Right renal pelvis (tissue), 4 donors: ENCODE measurements at regions not wholly inside any gene's neighbourhood (a gene's known extent, or its start where the extent isn't known, plus 50 kb on each side); places are given as distances from the start of the nearest gene placed in this dataset.

Experiments
- DNase-seq, 4 donors: peaks; one replicate each; pipeline ENCODE4 v3.0.0-alpha.2; 2013; ENCODE audit warnings: low read depth in 4 of 4, low spot score in 3 of 4, missing footprints in 1 of 4

DNA sequence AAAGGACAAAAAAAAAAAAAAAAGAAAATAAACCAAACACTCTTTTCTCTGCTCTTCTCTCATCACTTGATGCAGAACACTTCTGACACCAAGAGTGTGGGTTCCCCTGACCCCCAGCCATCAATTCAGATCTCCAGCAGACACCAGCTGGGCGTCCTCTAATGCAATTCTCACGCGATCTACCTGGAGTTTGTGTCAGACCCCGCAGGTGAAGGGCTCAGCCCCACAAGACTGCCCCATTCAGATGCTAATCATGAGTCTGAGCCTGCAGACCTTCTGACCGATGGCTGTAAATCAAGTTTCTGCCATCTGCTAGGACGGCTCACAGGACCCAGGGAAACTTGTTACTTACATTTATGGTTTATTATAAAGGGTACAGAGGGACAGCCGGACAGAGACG is 133.6 kb upstream of the C1orf174 start:
- DNase-seq, result no peak

DNA sequence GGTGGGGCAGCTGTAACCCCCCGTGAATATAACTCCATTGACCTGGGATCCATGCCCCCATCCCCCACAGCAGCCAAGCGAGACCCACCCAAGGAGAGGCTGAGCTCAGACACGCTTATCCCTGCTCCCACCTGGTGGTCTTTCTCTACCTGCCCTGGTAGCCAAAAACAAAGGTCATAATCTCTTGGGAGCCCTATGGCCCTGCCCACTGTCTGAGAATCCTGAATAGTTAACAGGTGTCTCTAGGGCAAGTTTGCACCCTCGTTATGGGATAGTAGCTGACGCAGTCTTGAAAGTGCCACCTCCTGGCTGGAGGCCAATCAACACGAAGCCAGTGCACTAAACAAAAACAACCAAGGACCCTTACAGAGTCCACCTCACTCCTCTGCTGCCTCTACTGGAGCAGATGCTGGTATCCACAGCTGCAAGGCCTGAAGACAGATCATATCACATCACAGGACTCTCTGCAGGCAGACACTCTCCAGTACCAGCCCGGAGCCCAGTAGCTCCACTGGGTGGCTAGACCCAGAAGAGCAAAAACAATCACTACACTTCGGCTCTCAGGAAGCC is 134.3 kb upstream of the C1orf174 start:
- DNase-seq, result no peak

DNA sequence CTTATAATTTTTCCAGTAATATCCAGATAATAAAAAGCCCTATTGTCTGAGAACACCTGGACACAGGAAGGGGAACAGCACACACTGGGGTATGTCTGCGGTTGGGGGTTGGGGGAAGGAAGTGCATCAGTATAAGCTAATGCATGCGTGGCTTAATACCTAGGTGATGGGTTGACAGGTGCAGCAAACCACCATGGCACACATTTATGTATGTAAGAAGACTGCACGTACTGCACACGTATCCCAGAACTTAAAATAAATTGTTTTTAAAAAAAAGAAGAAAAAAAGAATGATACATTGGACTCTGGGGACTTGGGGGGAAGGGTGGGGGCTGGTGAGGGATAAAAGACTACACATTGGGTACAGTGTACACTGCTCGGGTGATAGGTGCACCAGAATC is 144.9 kb upstream of the C1orf174 start:
- no peak for DNase-seq

DNA sequence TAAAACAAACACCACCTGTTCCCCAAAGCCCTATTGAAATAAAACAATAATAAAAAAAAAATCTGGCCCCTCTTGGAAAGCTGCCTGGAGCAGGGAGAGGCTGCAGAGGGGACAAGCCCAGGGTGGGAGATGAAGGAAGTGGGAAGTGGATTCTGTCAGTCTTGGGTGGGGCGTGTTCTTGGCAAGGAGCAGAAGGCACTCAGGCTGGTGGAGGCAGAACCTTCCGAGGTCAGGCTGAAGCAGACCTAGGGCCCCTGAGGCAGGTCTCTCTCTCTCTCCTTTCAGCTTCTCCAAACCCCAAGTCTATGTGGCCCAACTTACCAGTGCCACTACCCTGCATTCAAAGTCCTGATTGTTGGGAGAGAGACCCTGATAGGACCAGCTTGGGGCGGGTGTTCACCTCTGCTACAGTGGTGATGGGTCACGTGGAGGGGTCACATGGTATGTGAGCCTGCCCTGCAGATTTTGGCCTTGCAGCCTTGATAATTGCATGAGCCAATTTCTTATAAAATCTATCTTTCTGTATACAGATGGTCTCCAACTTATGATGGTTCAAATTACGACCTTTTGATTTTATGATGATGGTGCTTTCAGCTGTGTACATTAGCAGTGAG is 145.4 kb upstream of the C1orf174 start:
- DNase-seq, result no peak

DNA sequence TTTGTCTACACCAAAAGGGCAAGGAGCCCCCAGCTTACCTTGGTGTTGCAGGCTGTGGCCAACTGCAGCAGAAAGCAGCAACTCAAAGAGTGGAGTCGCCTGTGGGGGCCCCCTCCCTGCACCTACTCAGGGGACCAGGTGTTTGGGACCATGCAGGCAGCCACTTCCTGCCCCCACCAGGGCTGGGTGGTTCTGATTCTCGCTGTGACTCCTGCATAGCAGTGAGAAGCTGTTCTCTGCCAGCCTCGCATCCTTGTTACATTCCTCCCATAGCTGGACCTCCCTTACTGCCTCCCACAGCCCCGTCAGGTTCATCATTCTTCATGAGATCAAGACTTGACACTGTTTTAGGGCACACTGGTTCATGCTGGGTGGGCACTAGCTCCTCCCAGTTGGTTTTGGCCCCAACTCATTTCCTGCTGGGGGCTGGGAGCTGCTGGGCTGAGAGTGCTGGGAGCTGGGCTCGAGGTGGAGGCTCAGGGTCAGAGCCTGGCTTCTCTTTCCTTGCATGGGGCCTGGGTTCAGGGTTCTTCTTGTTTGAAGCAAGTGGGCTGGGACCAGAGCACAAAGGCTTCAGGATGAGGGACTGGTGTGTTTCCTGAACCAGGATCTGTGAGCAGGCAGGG is 146.9 kb upstream of the C1orf174 start:
- DNase-seq, result no peak

DNA sequence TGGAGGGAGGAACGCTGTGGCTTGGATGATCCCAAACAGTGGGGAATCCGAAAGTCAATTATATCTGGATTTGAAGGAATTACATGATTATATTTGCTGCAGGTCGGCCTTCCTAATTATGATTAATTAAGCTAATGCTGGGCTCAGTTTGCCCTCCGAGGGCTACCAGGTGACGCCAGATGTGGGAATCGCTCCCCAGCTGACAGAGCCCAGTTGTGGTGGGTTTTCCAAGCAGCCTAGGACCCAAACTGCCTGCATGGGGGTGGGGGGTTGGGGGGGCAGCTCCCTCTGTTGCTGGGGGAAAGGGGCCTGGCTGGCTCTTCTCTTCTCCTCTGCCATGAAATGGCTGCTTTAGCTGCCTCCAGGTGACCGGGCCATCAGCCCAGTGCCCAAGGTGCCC is 147.6 kb upstream of the C1orf174 start:
- DNase-seq, result no peak

DNA sequence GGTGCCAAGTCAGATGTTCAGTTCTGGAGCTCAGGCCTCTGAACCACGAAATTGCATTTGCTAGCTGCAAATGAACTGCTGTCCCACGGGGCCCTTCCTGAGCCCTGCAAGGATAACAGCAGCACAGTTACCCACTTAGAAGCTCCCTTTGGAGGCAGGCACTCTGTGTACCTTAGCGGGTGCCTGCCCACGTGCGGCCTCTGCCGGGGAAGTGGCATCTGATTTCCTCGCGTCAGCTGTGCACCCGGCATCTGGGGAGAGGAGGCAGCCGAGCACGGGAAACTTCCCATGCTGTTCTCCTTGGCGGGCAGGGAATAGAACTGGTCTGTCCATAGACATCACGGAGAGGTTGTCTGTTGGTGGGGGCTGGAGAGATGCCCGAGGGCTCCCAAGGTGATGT is 148.0 kb upstream of the C1orf174 start:
- no peak for DNase-seq

DNA sequence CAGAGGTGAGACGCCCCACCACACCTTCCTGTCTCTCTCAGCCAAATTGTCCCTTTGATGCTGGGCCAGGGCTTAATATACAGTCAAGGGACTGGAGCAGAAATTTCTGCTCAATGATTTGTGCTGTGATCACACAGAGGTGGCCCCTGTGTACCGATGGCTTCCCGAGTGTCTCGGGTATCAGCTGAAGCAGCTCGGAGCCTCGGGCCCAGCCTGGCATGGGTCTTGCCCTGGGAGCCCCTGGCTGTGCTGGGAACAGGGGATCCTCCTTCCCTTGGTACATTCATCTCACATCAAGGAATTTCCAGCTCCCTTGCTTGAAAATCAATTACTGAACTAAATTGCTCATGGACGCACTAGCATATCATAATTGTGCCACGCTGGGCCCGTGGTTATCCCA is 148.8 kb upstream of the C1orf174 start:
- no peak for DNase-seq

DNA sequence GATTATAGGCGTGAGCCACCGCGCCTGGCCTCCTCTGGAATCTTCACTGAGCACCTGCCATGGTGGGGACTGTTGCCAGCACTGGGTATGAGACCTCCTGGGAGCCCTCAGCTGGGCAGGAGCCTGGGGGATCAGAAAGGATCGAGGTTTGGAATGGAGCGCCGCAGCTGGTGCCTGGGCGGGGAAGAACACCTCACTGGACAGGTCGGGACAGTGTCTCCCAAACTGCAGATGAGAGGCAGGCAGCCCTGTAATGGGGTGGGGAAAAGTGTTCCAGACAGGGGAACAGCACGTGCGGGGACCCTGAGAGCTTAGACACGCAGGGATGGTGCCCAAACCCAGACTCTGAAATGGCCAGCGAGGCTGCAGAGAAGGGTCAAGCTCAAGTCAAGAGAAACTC is 150.9 kb upstream of the C1orf174 start:
- no peak for DNase-seq

DNA sequence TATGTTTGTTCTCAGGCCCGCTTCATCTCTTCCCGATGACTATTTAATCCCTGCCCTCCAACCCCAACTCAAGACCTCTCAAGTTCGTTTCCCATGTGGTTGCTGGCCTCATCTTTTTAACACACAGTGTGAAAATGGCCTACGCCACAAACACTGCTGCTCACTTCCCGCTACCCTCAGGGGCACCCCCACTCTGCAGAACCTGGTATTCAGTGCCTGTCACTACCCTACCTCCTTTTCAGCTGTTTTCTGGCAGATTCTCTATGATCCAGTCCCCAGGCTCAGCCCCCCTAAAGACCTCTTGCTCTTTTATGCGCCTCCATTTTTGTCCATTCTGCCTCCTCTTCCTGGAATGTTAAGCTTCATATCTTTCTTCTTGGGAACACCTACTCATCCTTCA is 152.6 kb upstream of the C1orf174 start:
- DNase-seq, result no peak

DNA sequence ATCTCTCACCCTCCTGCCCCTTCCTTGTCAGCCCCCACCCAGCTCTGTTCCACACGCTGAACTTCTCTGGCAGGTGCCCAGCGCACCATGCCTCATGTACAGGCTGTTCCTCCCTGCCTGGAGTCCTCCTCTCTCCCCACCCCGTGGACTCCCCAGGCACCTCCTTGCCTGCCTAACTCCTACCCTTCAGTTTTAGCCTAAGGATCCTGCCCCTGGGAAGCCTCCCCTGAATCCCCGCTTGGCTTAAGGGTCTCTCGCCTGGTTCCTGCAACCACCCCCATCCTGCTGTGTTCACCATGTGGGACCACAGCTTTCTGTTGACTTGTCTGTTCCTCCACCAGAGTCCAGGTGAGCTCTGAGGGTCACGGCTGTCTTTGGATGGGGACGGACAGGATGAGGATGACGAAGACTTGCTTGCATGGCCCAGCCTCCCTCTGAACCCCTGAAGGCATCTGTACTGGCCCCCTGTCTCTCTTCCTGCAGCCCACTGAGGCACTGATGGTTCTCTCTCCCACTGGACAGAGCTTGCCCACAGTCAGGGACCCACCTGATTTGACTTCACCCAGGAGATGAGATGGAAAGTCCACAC is 153.2 kb upstream of the C1orf174 start:
- no peak for DNase-seq

DNA sequence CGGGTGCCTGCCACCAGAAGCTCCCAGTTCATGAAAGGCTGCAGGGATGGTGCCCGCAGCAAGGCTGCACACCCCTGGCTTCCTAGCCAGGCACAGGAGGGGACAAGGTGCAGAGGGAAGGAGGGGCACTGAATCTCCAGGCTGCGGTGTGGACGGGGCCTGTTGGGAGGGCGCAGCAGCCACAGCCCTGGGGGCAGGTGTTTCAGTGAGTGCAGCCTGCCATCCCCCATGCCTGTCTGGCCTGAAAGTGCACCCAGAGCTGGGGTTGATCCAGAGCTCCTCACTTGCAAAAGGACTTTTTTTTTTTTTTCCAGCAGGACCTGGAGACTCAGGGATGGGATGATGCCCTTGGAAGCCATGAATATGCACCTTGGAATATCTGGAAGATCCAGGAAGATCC is 153.7 kb upstream of the C1orf174 start:
- DNase-seq, result no peak

DNA sequence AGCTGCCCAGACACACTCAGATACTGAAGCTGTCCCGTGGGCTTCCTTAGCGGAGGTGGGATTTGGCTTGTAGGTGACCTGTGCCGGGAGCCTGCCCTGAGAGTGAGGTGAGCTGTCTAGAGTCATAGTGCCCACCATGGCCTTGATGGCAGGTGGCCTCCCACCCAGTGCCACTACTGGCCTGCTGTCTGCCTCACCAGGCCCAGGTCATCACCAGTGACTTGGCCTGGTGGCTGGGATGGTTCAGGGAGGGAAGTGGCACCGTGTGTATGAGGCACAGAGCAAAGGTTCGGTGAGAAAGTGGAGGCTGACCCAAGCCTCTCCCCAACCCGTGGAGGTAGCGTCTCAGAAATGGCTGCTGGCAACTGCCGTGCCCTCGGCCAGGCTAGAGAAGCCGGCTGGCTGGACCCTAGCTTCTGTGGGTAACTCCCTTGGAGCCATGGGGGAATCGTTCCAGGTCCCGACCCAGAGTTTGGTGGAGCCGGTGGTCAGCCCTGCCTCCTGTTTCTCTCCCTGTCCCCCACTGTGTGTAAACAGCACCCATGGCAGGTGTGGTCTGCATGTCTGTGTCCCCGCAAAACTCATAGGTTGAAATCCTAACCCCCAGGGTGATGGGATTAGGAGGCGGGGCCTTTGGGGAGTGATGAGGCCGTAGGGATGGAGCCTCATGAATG is 155.4 kb upstream of the C1orf174 start:
- no peak for DNase-seq

DNA sequence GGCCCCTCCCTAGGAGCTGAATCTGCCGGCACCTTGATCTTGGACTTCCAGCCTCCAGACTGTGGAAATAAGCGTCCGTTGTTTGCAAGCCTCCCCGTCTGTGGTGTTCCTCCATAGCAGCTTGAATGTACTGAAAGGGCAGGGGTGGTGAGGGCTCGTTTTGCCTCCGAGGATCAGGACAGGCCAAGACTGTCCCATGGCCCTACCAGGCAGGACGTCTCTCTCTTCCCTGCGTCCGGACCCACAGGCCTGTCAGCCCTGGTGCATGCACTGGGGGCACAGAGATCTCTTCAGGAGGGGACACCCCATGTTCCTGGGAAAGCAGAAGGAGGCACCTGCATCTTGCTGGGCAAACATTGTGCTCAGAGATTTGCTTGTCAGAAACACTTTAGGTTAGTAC is 156.3 kb upstream of the C1orf174 start:
- DNase-seq, result no peak

DNA sequence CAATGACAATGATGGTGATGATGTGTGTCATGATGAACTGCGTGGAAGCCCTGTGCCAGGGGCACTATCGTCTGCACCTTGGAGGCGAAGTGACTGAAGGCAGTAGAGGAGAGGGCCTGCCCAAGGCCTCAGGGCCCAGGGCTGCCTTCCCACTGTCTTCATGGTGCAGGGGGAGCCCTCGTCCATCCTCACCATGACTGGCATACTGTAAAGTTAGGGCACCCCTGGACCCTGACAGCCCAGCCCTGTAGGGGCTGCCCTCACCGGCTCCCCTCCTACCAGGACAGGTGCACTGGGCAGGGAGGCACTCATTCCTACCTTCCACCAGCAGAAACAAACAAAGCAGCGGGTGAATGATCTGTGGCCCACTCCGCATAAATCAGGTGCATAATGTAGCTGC is 156.9 kb upstream of the C1orf174 start:
- no peak for DNase-seq

DNA sequence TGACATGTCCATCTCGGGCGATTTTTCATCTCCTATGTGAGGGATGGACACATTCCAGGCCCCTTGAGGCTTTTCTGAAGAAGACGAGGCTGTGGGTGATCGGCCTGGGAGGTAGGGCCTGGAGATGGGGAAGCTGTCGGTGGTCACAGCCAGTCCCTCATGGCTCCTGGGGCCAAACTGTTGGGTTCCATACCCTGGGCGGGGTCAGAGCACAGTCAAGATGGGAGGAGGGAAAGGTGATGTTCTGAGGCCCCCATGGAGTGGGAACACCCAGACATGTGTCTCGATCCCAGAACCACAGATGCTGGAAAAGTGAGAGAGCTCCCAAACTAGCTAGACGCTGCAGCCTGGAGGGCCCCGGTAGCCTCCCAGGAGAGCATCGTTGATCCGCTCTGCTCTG is 157.5 kb upstream of the C1orf174 start:
- DNase-seq, result no peak

DNA sequence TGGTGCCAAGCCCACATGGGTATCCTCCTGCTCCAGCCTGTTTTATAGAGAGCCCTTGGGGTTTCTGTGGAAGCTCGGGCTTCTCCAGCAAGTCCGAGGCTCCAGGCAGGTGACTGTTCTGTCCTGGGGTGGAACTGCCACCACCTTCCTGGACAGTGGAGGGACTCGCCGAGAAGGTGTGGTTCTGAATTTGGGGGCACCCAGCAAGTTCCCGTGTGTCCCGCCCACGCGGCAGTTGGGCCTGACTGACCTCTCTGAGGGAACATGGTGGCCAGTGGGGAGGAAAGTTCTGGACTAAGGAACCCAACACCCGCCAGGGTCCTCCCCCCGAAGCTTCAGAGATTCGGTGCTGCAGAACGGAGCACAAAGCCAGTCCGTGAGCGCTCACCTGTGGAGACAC is 158.1 kb upstream of the C1orf174 start:
- DNase-seq, result no peak

DNA sequence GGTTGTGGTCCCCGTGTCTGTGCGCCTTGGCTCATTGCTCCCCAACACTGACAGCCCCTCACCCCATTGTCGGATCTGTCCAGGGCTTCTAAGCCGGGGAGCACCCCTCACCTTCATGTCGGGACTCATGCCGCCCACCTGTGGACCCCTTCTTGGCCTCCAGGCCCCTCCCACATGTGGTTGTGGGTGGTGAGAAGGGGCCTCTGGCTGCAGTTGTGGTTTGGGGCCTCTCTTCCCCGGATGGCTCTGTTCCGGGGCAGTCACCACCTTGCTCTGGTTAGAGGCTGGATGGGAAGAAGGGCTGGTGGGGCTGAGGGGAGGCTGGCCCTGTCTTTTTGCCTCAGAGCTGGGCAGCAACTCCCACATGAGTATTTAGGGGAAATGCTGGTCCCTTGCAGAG is 158.6 kb upstream of the C1orf174 start:
- DNase-seq, result no peak

DNA sequence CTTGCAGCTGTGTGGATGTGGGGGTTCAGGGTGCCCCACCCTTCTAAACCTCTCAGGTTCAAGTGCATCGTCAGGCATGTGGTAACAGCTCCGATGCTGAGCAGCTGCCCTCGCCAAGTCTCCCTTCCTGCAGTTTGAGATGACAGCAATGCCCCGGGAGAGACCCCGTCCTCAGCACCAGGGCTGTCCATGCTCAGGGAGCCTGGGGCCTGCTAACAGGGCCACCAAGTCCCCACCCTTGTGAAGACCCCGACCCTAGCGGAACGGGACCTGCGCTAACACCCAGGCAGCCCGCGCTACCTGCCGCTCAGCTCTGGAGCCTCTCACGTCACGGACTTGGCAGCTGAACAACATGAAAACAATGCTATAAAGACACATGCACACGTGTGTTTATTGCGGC is 159.2 kb upstream of the C1orf174 start:
- no peak for DNase-seq

DNA sequence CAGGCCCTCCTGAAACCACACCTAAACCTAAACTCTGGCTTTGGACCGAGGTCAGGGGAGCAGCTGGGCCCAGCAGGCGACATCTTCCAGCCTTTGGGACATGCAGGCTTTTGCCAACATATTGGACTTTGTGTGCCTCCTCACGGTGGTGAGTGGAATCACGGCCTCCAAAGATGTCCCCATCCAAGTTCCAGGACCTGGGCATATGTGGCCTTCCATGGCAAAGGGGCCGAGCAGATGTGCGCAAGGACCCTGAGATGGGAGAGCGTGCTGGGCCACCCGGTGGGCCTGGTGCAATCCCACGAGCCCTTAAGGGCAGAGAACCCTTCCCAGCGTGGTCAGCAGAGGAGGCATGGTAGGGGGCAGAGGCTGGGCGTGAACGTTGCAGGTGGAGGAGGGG is 160.8 kb upstream of the C1orf174 start:
- no peak for DNase-seq

DNA sequence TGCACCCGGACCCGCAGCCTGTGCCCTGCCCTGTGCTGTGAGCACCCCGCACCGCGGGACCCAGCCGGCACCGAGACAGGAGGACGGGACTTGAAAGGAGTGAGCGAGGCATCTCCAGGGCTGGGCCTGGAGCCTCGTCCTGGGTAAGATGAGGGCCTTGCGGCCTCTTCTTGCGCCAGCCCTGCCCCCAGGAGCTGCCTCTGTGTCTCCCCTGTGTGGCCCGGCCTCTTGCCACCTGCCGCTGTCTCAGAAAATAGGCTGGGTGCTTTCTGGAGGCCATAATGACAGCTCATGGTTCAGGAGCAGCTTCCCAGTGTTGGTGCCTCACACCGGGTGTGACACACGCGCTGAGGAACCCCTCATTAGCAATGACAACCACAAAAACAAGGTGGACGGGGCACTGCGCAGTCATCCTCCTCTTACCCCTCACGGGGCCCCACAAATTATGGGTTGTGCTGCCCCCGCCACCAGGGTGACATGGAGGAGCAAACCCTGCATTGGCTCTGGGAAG is 161.5 kb upstream of the C1orf174 start:
- no peak for DNase-seq

DNA sequence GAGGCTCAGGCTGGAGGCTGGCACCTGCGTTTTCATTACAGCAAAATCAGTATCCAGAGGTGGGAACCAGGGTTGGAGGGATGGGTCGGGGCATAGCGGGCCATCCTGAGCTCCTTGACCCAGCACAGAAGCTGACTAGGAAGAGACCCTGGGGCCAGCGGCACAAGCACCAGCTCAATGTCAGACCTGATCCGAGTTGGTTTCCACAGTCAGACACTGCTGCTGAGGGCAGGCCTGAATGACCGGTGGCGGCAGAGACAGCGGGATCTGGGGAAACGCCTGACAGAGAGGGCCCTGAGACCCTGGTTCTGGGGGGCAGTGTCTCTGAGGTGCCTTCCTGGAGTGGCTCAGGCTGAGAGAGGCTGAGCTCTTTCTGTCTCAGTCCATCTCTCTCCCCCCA is 162.0 kb upstream of the C1orf174 start:
- DNase-seq, result no peak
